ENCODE measurements at regions not wholly inside any gene's neighbourhood (a gene's known extent, or its start where the extent isn't known, plus 50 kb on each side); places are given as distances from the start of the nearest gene placed in this dataset.

DNA sequence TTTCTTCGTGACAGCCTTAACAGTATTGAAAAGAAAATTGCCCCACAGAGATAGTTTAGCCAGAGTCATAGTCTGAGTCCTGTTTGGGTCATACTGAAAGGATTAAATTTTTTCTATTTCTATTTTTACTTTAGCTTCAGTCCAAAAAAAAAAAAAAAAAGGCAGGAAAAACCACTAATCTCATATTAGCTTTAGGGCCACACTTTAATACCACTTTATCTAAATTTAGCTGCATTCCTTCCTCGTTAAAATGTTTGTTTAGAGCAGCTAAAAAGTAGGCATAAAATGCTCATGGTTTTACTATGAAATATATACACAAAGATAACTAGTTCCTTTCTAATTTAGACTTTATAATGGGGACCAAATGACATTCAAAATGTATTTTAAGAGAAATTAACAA is 216.5 kb upstream of the TMEM196 start:
- Histone ChIP-seq H3K4me2 (ENCODE audit: extremely low read depth, insufficient read depth, low read length) (no peak overlapping the region), H3K36me3 (ENCODE audit: control insufficient read depth, insufficient read depth, low read length) (no peaks in the 10 kb centered on the region), H4K20me1 (ENCODE audit: control insufficient read depth, extremely low read depth, insufficient read depth, low read length) (no peaks in the 10 kb centered on the region), H3K4me1 (ENCODE audit: control insufficient read depth, extremely low read depth, insufficient read depth, low read length) (no peaks in the 10 kb centered on the region), H3K9me3 (ENCODE audit: control insufficient read depth, insufficient read depth, low read depth, low read length) (no peaks in the 10 kb centered on the region), H3K27ac (ENCODE audit: insufficient read depth, low read length) (no peak overlapping the region), H2AFZ (ENCODE audit: low read length) (no peak overlapping the region), H3K79me2 (ENCODE audit: control insufficient read depth, insufficient read depth, low read length) (no peaks in the 10 kb centered on the region), H3K4me3 (replicated peaks in 1 of 4; ENCODE audit: control extremely low read depth in 1 of 4, insufficient read depth in 1 of 4, low read depth in 3 of 4, low read length in 4 of 4) (no peak overlapping the region), H3K27me3 (ENCODE audit: control insufficient read depth, insufficient read depth, low read length) (no peaks in the 10 kb centered on the region), H3K9ac (ENCODE audit: insufficient read depth, low read length) (no peak overlapping the region)
- no peak for TF ChIP-seq EZH2 (IDR thresholded peaks at IDR 0.05; ENCODE audit: low read length, missing control alignments)
- TF ChIP-seq, protein P1, sequence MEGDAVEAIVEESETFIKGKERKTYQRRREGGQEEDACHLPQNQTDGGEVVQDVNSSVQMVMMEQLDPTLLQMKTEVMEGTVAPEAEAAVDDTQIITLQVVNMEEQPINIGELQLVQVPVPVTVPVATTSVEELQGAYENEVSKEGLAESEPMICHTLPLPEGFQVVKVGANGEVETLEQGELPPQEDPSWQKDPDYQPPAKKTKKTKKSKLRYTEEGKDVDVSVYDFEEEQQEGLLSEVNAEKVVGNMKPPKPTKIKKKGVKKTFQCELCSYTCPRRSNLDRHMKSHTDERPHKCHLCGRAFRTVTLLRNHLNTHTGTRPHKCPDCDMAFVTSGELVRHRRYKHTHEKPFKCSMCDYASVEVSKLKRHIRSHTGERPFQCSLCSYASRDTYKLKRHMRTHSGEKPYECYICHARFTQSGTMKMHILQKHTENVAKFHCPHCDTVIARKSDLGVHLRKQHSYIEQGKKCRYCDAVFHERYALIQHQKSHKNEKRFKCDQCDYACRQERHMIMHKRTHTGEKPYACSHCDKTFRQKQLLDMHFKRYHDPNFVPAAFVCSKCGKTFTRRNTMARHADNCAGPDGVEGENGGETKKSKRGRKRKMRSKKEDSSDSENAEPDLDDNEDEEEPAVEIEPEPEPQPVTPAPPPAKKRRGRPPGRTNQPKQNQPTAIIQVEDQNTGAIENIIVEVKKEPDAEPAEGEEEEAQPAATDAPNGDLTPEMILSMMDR (conservative IDR thresholded peaks at IDR 0.05 in 1 of 2, IDR thresholded peaks at IDR 0.05 in 1 of 2; ENCODE audit: low read depth in 1 of 2, low read length in 2 of 2) = no peak
- no peak for DNase-seq (ENCODE audit: low read depth in 2 of 2)

DNA sequence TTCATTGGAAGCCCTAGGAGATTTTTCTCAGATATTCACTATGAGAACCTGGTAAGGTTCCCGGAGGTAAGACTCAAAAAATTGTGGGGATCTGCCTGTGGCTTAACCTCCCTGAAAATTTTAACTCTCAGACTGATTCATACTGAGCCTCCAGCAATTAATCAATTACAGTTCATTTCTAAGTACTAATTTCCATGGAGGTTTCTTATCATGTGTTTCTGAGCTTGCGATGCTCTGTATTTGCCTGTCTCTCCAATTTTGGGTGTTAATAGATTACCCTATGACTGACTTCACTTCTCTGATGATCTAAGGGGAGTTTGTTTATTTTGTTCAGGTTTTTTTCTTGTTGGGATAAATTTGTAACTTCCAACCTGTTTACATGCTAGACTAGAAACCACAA is 215.4 kb upstream of the TMEM196 start:
- Histone ChIP-seq H3K4me1 (ENCODE audit: control insufficient read depth, extremely low read depth, insufficient read depth, low read length) (no peaks in the 10 kb centered on the region), H2AFZ (ENCODE audit: low read length) (no peak overlapping the region), H3K27ac (ENCODE audit: insufficient read depth, low read length) (no peak overlapping the region), H3K9ac (ENCODE audit: insufficient read depth, low read length) (no peak overlapping the region), H3K9me3 (ENCODE audit: control insufficient read depth, insufficient read depth, low read depth, low read length) (no peaks in the 10 kb centered on the region), H3K4me2 (ENCODE audit: extremely low read depth, insufficient read depth, low read length) (no peak overlapping the region), H3K4me3 (replicated peaks in 1 of 4; ENCODE audit: control extremely low read depth in 1 of 4, insufficient read depth in 1 of 4, low read depth in 3 of 4, low read length in 4 of 4) (no peak overlapping the region), H4K20me1 (ENCODE audit: control insufficient read depth, extremely low read depth, insufficient read depth, low read length) (no peaks in the 10 kb centered on the region), H3K36me3 (ENCODE audit: control insufficient read depth, insufficient read depth, low read length) (no peaks in the 10 kb centered on the region), H3K27me3 (ENCODE audit: control insufficient read depth, insufficient read depth, low read length) (no peaks in the 10 kb centered on the region), H3K79me2 (ENCODE audit: control insufficient read depth, insufficient read depth, low read length) (no peaks in the 10 kb centered on the region)
- DNase-seq (ENCODE audit: low read depth in 2 of 2) = no peak
- TF ChIP-seq, protein P1 (conservative IDR thresholded peaks at IDR 0.05 in 1 of 2, IDR thresholded peaks at IDR 0.05 in 1 of 2; ENCODE audit: low read depth in 1 of 2, low read length in 2 of 2) = no peak
- TF ChIP-seq EZH2 (IDR thresholded peaks at IDR 0.05; ENCODE audit: low read length, missing control alignments) = no peak

DNA sequence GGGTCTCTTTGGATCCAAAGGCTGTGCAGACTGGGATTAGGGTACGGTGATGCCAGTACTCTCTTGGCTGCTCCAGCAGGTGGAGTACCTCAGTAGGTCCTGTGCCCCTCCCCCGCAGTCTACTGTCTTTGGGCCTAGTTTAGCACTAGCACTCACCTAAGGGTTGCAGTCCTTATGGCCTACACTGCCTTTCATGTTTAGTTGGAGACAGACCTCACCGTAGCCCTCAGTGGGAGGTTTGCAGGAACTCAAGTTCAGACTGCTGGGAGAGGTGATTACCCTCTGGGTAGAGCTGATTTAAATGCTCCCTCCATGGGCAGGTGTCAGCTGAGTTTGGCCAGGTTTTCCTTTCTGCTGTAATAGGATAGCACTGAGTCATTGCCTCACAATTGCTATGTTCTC is 210.8 kb upstream of the TMEM196 start:
- TF ChIP-seq, protein P1 (conservative IDR thresholded peaks at IDR 0.05 in 1 of 2, IDR thresholded peaks at IDR 0.05 in 1 of 2; ENCODE audit: low read depth in 1 of 2, low read length in 2 of 2) = no peak
- TF ChIP-seq EZH2 (IDR thresholded peaks at IDR 0.05; ENCODE audit: low read length, missing control alignments) = no peak
- no peak overlapping the region for H3K4me3 ChIP-seq (replicated peaks in 1 of 4; ENCODE audit: control extremely low read depth in 1 of 4, insufficient read depth in 1 of 4, low read depth in 3 of 4, low read length in 4 of 4)
- no peak overlapping the region for H3K4me2 ChIP-seq (ENCODE audit: extremely low read depth, insufficient read depth, low read length)
- no peak overlapping the region for H3K9ac ChIP-seq (ENCODE audit: insufficient read depth, low read length)
- no peaks in the 10 kb centered on the region for H4K20me1 ChIP-seq (ENCODE audit: control insufficient read depth, extremely low read depth, insufficient read depth, low read length)
- H3K36me3 ChIP-seq (ENCODE audit: control insufficient read depth, insufficient read depth, low read length) = no peaks in the 10 kb centered on the region
- DNase-seq (ENCODE audit: low read depth in 2 of 2) = no peak
- H3K79me2 ChIP-seq (ENCODE audit: control insufficient read depth, insufficient read depth, low read length) = no peaks in the 10 kb centered on the region
- no peaks in the 10 kb centered on the region for H3K27me3 ChIP-seq (ENCODE audit: control insufficient read depth, insufficient read depth, low read length)
- no peak overlapping the region for H3K27ac ChIP-seq (ENCODE audit: insufficient read depth, low read length)
- no peaks in the 10 kb centered on the region for H3K4me1 ChIP-seq (ENCODE audit: control insufficient read depth, extremely low read depth, insufficient read depth, low read length)
- no peak overlapping the region for H2AFZ ChIP-seq (ENCODE audit: low read length)
- H3K9me3 ChIP-seq (ENCODE audit: control insufficient read depth, insufficient read depth, low read depth, low read length) = no peaks in the 10 kb centered on the region
